Pulmonary artery endothelial cell (primary cell): ENCODE measurements at regions not wholly inside any gene's neighbourhood (a gene's known extent, or its start where the extent isn't known, plus 50 kb on each side); places are given as distances from the start of the nearest gene placed in this dataset.

Experiments used
- DNase-seq: peaks from one replicate; pipeline ENCODE4 v3.0.0-alpha.2; 2011; ENCODE audit warnings: low read depth, low spot score

DNA sequence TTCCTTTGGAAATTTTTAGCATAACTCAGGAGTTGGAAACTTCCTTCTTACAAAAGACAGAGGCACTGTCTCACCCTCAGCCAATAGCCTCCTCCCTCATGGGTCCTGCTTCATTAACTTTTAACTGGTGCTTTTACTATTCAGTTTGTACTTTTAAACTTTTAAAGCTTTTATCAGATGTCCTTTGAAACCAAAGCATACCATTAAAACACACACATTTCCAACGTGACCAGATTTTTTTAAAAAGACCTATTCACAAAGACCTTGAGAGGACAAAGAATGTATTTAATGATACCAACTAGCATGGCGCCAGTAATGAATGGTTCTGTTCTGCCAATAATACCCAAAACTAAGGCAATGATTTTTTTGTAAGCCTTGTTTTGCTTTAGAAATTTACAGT, 173.6 kb upstream of the EEA1 start:
- no peak for DNase-seq

DNA sequence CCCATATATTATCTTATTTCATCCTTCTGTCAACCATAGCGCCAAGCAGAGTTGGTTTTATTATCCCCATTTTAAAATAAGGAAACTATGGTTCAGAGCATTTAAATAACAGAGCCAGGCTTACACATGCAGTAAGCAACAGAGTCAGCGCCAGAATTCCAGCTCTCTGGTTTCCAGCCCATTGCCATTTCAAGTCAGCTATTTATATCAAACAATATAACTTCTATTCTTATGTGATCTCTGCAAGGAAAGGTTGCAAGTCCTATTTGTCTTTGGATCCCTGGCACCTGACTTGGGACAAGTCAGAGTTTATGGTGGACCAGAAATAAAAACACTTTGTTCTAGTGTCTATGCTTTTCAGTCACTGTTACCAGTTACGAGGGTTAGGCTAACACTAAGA, 174.1 kb upstream of the EEA1 start:
- DNase-seq: no peak

DNA sequence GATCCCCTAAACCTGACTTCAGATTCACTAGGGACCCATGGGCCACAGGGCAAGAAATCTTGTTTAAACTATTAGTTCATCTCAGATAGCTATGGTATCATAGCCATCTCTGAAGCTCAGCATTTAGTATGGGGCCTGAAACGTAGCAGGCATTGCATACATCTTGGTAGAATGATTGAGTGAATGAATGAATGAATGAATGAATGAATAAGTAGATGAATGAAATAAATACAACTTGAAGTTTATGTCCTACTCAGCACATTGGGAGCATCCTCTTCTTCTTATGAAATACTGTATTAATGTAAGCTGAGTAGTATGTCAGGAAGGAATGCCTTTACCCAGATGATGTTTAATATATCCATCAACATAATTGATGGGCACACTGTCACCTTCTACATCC, 175.4 kb upstream of the EEA1 start:
- no peak for DNase-seq

DNA sequence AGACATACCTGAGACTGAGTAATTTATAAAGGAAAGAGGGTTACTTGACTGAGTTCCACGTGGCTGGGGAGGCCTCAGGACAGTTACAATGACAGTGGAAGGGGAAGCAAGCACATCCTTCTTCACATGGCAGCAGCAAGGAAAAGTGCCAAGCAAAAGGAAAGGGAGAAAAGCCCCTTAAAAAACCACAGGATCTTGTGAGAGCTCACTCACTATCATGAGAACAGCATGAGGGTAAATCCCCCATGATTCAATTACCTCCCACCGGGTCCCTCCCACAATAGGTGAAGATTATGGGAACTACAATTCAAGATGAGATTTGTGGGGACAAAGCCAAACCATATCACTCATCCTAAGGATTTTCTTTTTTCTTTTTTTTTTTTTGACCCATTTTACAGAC, 177.8 kb upstream of the EEA1 start:
- no peak for DNase-seq

DNA sequence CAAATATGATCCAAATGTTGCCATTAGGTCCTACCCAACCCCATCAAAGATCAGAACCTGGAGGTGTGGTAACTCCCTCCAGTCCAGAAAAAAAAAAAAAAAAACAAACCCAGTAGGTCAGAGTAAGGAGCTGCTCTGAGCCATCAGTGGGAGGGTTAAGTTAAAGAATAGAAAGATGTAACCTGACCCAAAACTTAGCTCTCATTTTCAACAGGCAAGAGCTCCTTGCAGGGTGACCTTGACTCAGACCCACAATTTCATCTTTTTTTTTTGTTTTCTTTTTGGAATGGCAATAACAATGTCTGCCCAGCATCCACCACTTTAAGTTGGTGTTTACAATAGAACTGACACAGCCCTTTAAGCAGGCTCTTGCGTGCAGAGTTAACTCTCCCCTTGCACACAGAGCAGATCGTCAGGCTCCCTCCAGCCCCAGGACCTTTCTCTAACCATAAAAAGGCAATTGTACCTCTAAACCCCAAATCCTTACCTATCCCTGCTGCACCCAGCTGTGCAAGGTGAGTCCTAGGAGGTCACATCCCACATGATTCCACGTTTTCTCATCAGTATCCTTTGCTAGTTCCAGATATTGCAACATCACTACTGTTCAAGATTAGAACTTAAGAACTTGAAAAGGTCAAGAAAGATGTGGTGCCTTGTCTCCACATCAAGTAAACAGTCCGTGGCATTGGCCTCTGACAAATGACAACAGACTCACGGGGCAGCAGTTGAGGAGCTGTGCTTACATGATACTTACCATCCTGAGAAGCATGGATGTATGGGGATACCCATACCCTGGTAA, 178.6 kb upstream of the EEA1 start:
- DNase-seq: no peak

DNA sequence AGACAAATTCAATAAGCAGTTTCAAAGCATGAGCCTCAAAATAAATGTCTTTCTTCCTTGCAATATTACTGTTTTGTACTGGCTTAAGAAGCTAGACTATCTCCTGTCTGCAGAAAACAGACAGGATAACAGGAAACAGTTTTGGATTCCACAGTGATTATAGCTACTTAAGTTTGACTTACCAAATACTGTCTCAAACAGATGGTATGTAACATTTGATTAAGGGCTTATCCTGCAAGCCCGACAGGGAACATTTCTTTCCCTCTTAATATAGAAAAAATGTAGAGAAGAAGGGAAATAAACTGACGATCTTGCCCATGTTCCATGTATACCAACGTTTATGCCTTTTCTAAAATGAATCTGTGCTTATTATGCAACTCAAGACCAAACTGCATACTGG, 179.9 kb upstream of the EEA1 start:
- no peak for DNase-seq

DNA sequence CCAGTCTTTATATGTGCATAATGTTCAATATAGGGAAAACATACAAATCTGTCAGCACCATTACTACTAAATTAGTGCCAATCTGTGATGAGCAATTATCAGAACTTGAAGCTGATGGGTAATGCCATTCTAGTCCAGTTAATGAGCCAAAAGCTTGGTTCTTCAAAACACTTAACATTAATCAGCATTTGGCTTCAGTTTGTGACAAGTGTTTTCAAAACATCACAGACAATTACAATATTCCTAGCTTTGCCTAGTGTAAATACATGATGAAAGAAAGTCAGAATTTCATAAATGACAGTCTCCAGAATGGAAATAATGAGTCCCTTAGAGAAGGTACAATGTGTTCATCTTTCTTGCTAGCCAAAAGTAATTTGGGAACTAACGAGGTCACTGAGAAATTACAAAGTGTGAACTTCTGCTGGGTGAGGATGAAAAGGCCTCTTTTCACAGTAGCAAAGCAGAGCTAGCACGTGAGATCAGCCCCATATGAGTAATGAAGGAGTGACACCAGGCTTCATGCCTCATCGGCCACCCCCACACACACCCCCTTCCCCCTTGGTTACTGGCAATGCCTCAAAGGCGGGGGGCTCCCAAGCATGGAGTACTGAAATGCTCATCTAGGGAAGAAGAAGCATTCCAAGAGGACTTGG, 180.6 kb upstream of the EEA1 start:
- no peak for DNase-seq

DNA sequence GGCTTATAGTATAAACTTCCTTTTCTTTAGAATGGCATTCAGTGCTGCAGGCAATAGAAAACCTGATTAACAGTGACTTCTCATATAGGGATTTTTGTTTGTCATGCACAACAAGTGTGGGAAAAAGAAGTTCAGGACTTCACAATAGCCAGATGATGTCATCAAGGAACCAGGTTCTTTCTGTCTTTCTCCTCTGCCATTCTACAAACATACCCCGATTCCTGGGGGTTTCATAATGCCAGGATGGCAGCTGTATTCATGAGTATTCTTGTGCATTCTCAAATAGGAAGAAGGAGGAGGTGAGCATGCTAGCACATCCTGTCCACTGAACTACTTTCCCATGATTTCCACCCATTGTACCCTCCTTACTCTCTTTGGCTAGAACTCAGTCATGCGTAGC, 182.7 kb upstream of the EEA1 start:
- peak; percentile 92 for DNase-seq

DNA sequence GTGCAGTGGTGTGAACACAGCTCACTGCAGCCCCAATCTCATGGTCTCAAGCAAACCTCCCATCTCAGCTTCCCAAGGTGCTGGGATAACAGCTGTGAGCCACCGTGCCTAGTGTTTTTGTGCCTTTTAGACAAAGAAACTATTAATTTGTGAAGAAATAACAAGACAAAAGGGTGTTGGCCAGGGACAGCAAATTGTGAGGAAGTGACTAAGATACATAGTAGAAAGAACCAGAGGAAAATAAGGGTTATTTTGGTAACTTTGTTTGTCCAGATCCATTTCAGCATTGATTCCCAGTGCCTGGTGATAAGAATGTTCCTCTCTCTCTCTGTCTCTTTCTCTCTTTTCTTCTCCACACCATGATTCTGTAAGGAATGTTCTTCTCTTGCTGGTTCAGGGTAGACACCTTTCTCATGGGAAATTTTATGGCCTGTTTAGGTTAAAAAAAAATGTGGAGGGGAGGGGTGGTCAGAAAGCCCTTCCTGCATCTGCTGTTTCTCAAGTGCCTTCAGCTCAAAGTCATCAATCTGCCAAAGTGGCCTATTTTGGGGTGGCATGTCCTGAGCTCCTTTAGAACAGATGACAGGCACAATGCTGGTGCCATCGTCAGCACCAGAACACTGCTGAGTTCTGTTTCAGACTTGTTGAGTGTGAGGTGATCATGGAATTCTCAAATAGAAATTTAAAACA, 184.4 kb upstream of the EEA1 start:
- DNase-seq: peak; percentile 60

DNA sequence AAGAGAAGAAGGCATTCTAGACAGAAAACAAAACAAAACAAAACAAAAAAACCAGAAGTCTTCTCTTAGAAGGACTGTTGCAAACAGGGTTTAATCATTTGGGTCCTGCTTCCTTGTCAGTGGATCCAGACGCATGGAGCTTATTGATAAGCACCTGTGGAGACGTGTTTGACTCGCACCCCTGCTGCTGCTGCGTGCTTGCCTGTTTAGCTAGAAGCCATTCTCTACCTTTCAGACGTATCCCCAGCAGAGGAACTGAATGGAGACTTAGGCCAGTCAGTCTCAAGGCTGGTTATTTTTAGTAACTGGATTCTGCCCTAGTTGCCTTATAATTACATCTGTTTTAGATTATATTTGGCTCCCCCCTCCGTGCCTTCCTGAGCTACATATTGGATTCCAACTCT, 186.1 kb upstream of the EEA1 start:
- DNase-seq: no peak

DNA sequence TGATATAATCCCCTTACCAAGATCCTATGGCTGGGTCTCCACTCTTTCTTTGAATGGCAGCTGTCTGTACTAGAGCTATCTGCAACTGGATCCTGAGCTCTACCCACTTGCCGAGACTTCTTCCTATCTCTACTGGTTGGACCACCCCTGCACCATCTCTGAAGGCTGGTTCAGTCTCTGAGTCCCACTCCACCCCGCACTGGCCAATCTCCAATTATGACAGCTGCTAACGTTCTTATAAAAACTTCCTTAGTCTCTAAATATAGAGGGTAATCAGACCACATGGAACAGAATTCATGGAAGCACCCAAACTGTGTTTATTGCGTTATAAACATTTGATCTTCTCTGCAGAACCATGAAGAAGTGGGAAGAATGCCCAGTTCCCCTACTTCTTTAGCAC, 186.6 kb upstream of the EEA1 start:
- DNase-seq: no peak

DNA sequence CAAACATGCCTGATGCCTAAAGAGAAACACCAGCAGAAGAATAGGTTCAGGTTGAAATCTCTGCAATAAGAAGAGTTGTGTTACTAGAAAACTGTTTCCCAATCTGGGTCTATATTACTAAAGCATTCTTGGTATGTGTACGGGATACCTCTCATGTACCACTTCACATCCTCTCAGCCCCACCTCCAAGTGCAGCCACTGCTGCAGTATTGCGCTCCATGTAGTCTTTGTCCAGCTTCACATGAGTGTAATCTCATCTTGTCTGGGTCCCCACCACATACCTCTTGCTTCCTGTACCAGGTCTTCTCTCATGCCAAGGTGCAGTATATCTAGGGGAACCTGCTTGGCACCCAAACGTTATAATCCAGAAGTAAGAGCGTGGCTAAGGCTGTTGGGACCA, 187.5 kb upstream of the EEA1 start:
- no peak for DNase-seq

DNA sequence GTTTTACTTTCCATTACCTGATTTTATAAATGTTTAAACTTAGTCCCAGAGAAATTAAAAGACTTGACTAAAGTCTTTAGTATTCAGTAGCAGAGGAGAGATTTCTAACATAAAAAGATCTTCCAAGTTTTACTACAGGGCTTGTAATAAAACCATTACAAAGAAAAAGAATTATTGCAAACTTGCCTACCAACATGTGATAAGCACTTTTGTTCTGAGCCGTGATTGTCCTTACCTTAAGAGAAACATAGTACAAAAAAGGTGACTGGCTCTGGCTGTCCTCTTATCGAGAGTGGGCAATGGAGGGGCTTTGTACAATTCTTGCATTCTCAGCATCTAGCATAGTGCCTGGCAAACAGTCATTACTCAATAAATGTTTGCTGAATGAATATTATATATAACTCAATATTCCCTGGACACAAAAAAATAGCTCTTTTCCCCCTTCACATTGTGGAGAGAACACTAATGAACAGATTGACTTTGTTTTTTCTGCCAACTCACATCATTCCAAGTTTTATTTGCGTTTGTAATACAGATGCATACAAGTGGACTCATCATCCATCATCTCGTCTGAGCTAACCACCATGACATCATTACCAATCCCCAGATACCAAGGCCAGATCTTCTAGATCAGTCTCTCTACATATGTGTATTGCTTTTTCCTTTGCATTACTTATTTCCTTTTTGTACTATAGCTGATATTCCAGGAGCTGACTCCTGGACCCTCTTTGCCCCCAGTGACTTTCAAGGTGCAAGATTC, 192.8 kb upstream of the EEA1 start:
- DNase-seq: no peak

DNA sequence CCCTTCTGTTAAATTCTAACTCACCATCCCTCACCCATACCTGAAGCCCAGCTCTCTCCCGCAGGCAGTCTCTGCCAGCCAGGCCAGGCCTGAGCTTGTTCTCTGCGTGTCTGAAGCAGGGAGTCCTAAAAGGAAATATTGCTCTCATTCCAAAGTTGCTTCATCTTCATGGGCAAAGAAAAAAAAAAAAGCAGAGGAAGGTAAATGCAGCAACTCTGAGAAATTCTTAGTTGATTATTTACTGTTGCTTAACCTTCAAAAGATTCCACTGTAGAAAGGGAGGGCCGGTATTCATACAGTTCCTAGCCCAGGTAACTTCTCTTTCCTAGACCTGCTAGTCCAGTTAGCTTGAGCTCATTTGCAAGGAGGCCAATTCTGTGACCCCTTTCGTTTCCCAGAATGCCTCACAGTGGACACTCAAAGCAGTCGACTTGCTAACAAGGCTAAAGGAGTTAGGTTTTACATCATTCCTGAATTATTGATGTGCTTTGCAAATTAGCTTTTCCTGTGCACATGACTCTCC, 193.5 kb upstream of the EEA1 start:
- DNase-seq: no peak

DNA sequence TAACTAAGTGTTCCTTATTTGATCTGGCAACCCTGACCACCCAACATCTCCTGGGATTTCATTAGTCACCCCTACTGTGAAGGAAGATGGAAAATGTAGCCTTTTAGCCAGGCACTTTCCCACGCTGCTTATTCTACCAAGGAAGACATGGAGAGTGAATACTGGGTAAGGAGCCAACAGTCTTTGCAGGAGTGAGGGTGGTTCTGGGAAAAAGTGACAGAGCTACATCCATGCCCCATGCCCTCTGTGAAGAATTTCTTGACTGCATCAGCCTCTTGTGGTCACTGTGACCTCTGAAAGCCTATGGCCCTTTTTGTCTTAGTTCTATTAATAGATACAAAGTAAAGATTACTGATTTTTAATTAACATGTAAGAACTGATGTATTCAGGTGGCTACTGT, 196.0 kb upstream of the EEA1 start:
- DNase-seq: no peak

DNA sequence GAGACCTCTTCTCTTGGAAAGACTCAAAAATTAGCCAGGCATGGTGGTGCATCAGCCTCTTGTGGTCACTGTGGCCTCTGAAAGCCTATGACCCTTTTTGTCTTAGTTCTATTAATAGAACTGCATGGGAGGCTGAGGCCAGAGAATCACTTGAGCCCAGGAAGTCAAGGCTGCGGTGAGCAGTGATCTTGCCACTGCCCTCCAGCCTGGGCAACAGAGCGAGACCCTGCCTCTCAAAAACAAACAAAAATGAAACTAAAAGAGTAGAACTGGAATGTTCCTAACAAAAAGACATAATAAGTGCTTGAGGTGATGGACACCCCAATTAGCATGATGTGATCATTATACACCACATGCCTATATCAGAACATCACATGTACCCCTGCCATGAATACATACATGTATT, 197.0 kb upstream of the EEA1 start:
- DNase-seq: no peak

DNA sequence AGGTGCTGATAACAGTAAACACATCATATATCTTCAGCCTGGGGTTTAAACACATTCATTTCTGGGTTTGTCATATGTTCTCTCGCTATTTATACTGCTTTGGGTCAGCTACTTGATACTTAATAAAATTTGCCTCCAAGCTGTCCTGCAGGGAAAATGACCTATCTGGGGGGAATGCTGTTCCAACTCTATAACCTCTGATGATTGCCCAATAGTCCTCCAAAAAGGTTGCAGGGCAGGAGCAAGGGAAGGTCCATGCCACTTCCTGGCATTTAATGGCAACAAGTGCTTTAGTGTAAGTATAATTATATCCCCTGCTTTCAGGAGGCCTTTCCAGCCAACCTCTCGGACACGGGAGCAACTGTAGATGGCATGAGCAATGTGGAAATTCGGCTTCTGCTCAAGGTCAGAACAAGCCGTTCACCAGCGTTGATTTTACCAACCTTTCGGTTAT, 198.0 kb upstream of the EEA1 start:
- no peak for DNase-seq

DNA sequence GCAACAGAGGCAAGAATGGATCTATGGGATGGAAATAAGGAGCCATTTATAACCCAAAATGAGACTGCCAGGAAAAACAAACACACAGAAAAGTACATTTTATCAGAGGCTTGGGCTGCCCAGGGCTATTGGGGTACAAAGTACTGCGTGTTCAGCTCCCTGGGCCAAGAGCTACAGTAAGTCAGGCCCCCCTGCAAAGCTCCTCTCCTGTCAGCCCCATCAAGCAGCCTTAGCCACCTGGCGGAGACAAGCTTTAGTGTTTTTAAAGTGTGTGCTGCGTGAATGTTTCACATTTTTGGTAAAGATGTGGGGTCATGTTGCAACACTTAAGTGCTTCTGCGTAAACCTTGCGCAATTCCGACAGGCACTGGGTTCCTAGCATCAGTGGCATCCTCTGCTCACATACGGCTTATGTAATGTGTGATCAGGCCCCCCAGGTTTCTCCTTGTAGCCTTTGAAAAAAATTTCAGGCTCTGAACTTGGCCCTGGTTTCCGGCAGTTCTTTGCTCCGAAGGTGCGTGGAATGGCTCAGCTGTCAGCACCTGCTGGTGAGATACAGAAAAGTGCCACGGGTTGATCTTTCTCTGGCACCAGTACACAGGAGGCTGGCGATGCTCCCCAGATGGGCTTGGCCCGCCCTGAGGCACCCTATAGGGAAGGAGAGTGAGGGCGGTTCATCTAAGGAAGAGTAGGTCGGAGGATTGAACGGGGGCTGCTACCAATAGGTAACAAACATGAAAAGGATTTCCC, 198.7 kb upstream of the EEA1 start:
- DNase-seq: no peak

DNA sequence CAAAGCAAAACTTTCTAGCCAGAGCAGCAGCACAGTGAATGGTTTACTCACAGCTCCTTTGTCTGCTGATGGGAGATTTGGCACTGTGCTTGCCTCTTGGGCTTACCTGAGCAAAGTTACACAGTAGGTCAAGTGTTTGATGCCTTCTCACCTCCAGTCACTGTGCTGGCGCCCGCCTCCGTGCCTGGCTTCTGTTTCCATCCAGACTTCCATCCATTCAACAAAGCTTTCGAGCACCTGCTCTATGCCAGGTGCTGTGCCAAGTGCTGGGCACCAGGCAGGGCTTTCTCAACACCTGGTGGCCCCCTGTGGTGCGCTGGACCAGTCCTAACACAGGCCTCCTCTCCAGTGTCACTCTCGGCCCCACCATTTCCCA, 199.2 kb upstream of the EEA1 start:
- no peak for DNase-seq

DNA sequence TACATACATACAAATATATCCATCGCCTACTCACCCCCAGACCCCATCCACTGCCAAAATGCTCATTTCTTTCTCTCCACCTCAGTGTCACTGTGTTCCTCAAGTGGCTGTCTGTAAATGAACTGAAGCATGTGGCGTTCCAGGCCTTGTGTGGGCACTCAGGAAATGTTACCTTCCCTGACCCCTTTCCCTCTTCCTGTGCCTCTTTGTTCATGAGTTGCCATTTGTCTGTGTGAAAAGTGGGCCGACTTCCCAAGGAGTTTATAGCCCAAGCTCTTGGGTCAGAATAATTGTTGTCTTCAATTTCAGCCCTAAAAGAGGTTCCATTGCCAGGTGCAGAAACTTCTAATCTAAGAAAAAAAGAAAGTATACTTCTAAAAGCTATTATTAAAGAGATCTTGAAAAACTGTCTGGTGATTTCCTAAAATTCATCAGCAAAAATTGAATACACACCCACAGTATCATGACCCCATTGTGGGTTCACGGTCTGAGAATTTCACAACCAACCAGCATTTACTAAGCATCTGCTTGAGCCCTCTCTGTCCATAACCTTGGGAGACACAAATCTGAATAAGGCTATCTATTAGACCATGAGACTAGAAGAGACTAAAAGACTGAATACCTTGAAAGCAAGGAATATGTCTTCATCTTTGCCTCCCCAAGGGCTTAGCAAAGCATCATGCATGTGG, 201.4 kb upstream of the EEA1 start:
- DNase-seq: no peak
